ENCODE measurements at regions not wholly inside any gene's neighbourhood (a gene's known extent, or its start where the extent isn't known, plus 50 kb on each side); places are given as distances from the start of the nearest gene placed in this dataset.

GRCh38 chrX:113726009-113726408, 857.9 kb upstream of the HTR2C start:
- no peak for TF ChIP-seq CTCF (IDR thresholded peaks at IDR 0.05; ENCODE audit: low read depth, low read length)
- in situ Hi-C loops (cut with HindIII; ENCODE audit: low sequenced_read_pairs) = no loop called here
- no peak for DNase-seq (ENCODE audit: low read depth, low spot score)
- H3K4me3 ChIP-seq (ENCODE audit: low read depth, low read length) = no peak overlapping the region

GRCh38 chrX:113699939-113700338, 859.3 kb upstream of the AMOT start:
- no peak for DNase-seq (ENCODE audit: low read depth, low spot score)
- H3K4me3 ChIP-seq (ENCODE audit: low read depth, low read length) = no peak overlapping the region
- TF ChIP-seq CTCF (IDR thresholded peaks at IDR 0.05; ENCODE audit: low read depth, low read length) = no peak
- in situ Hi-C loops (cut with HindIII; ENCODE audit: low sequenced_read_pairs) = no loop called here

GRCh38 chrX:113675278-113675677, 834.6 kb upstream of the AMOT start:
- in situ Hi-C loops (cut with HindIII; ENCODE audit: low sequenced_read_pairs) = no loop called here

GRCh38 chrX:113651306-113651705, 810.7 kb upstream of the AMOT start:
- DNase-seq (ENCODE audit: low read depth, low spot score) = no peak
- H3K4me3 ChIP-seq (ENCODE audit: low read depth, low read length) = no peak overlapping the region
- in situ Hi-C loops (cut with HindIII; ENCODE audit: low sequenced_read_pairs) = no loop called here
- TF ChIP-seq CTCF (IDR thresholded peaks at IDR 0.05; ENCODE audit: low read depth, low read length) = no peak

More at GRCh38 chrX:113675278-113675677, 834.6 kb upstream of the AMOT start:
- no peak for TF ChIP-seq CTCF (IDR thresholded peaks at IDR 0.05; ENCODE audit: low read depth, low read length)
- no peak for DNase-seq (ENCODE audit: low read depth, low spot score)
- H3K4me3 ChIP-seq (ENCODE audit: low read depth, low read length) = no peak overlapping the region

GRCh38 chrX:113644426-113644825, 803.8 kb upstream of the AMOT start:
- H3K4me3 ChIP-seq (ENCODE audit: low read depth, low read length) = no peak overlapping the region
- peak; percentile 37 for DNase-seq (ENCODE audit: low read depth, low spot score)
- in situ Hi-C loops (cut with HindIII; ENCODE audit: low sequenced_read_pairs) = no loop called here
- no peak for TF ChIP-seq CTCF (IDR thresholded peaks at IDR 0.05; ENCODE audit: low read depth, low read length)

GRCh38 chrX:113634565-113634964, 793.9 kb upstream of the AMOT start:
- no peak for TF ChIP-seq CTCF (IDR thresholded peaks at IDR 0.05; ENCODE audit: low read depth, low read length)
- H3K4me3 ChIP-seq (ENCODE audit: low read depth, low read length) = no peak overlapping the region
- no peak for DNase-seq (ENCODE audit: low read depth, low spot score)
- in situ Hi-C loops (cut with HindIII; ENCODE audit: low sequenced_read_pairs) = no loop called here

GRCh38 chrX:113629326-113629725, 788.7 kb upstream of the AMOT start:
- H3K4me3 ChIP-seq (ENCODE audit: low read depth, low read length) = no peak overlapping the region
- DNase-seq (ENCODE audit: low read depth, low spot score) = no peak
- no peak for TF ChIP-seq CTCF (IDR thresholded peaks at IDR 0.05; ENCODE audit: low read depth, low read length)
- in situ Hi-C loops (cut with HindIII; ENCODE audit: low sequenced_read_pairs) = no loop called here
